Suprapubic skin (tissue), 4 donors: ENCODE measurements at regions not wholly inside any gene's neighbourhood (a gene's known extent, or its start where the extent isn't known, plus 50 kb on each side); places are given as distances from the start of the nearest gene placed in this dataset.

Experiments
- CTCF ChIP-seq, 2 donors: fragments of 200-600 bp in 1 of 2; fragments of 450-650 bp in 1 of 2; sonication (generic) in 1 of 2; IDR thresholded peaks; one replicate each; pipeline ENCODE4 v1.5.1; 2016 to 2019; ENCODE audit warnings: antibody characterized with exemption in 2 of 2, mild to moderate bottlenecking in 1 of 2, moderate library complexity in 1 of 2
- EP300 ChIP-seq: sonication (generic); formaldehyde crosslinking; IDR thresholded peaks from one replicate; pipeline ENCODE4 v1.6.1; 2017; ENCODE audit warnings: antibody characterized with exemption
- POLR2AphosphoS5 ChIP-seq, 3 donors: sonication (generic); formaldehyde crosslinking; IDR thresholded peaks; one replicate each; pipeline ENCODE4 v1.6.1; 2017; ENCODE audit warnings: antibody characterized with exemption in 3 of 3

GRCh38 chr11:90738799-90739198 is 516.0 kb upstream of the CHORDC1 start:
- TF ChIP-seq EP300: no peak
- no peak for TF ChIP-seq CTCF (IDR thresholded peaks at IDR 0.05)
- no peak for TF ChIP-seq POLR2AphosphoS5 (IDR thresholded peaks at IDR 0.05)
